HG03039 (cell line): ENCODE measurements at regions not wholly inside any gene's neighbourhood (a gene's known extent, or its start where the extent isn't known, plus 50 kb on each side); places are given as distances from the start of the nearest gene placed in this dataset.
"Not testable (repeated sequence)": the region's sequence is repeated elsewhere in the genome, so short reads cannot be mapped to it uniquely, and the experiment has no call there.

ENCODE experiments used
- ATAC-seq: cut with Tn5 transposase; IDR thresholded peaks from one replicate; pipeline ENCODE4 v1.9.1; 2021; ENCODE audit warnings: mild to moderate bottlenecking, moderate library complexity; ENCODE audit not compliant: unreplicated experiment

- ATAC-seq = no peak
These were observed 202.6 kb upstream of the VCX start for GRCh38 chrX:7640392-7640791.

- no peak for ATAC-seq
These were observed 204.8 kb upstream of the VCX start for GRCh38 chrX:7638078-7638710.

- no peak for ATAC-seq
These were observed 205.9 kb upstream of the VCX start for GRCh38 chrX:7637066-7637465.

GRCh38 chrX:7635604-7636003 lies 207.4 kb upstream of the VCX start:
- no peak for ATAC-seq

- no peak for ATAC-seq
These were observed 222.4 kb upstream of the VCX start for GRCh38 chrX:7620560-7620959.

GRCh38 chrX:7617994-7618393 lies 225.0 kb upstream of the VCX start:
- no peak for ATAC-seq

- no peak for ATAC-seq
These were observed 228.4 kb upstream of the VCX start for GRCh38 chrX:7614616-7615015.

DNA sequence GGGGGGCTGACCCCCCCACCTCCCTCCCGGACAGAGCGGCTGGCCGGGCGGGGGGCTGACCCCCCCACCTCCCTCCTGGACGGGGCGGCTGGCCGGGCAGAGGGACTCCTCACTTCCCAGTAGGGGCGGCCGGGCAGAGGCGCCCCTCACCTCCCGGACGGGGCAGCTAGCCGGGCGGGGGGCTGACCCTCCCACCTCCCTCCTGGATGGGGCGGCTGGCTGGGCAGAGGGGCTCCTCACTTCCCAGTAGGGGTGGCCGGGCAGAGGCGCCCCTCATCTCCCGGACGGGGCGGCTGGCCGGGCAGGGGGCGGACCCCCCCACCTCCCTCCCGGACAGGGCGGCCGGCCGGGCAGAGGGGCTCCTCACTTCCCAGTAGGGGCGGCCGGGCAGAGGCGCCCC lies 234.3 kb upstream of the VCX start:
- not testable (repeated sequence) for ATAC-seq

DNA sequence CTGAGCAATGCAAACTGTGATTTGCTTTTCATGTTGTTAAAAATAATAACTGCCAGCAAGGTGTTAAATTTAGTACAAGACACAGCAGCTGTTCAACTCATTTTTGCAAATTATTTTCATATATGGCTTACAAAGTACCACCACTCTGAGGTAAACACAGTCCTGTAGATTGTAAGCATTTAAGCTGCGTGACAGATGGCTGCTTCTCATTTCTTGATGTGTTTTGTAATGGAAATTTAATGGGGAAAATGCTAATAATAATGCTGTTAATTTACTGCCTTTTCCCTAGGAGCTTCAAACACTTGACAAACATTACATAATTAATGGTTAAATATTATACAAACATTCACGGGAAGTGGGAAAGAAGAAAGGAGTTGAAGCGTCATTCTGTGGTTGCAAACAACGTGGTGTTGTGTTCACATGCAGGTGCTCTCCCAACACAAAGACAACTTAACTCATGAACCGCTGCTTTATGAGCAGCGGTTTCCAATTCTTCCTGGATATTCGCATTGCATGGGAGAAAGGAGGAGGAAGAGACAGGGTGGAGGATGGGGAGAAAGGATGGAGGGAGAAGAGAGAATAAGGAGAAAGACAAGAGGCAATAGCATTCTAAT lies 236.8 kb upstream of the VCX start:
- no peak for ATAC-seq

DNA sequence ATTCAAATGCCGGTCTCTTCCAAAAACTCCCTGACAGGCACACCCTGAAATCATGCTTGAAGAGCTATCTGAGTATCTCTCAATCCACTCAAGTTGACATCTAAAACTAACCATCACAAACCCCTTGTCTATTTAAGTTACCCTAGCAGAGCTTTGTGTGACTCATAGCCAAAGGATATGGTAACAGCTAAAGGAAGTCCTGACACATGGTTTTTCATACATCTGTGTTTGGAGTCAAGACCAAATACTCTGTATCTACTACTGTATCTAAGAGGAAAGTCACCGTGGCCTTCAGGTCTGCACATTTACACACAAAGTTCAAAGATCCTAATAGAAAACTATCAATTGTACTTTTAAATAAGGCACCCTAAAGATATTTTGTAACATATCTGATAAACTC lies 239.6 kb upstream of the VCX start:
- no peak for ATAC-seq

DNA sequence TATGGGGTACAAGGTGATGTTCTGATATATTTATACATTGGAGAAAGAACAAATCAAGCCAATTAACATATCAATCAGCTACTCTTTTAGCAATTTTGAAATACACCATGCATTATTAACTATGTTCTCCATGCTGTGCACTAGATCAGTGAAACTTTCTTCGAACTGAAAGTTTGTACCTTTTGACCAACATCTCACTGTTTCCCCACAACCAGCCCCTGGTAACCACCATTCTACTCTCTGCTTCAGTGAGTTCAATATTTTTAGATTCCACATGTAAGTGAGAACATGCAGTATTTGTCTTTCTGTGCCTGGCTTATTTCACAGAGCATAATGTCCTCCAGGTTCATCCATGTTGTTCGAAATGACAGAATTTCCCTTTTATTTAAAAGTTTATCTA lies 246.1 kb upstream of the VCX start:
- ATAC-seq = no peak

DNA sequence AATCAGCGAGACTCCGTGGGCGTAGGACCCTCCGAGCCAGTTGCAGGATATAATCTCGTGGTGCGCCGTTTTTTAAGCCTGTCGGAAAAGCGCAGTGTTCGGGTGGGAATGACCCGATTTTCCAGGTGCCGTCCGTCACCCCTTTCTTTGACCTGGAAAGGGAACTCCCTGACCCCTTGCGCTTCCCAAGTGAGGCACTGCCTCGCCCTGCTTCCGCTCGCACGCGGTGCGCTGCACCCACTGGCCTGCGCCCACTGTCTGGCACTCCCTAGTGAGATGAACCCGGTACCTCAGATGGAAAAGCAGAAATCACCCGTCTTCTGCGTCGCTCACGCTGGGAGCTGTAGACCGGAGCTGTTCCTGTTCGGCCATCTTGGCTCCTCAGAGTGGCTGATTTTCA lies 249.6 kb upstream of the VCX start:
- not testable (repeated sequence) for ATAC-seq

- ATAC-seq = no peak
These were observed 256.8 kb upstream of the VCX start for GRCh38 chrX:7586126-7586525.

DNA sequence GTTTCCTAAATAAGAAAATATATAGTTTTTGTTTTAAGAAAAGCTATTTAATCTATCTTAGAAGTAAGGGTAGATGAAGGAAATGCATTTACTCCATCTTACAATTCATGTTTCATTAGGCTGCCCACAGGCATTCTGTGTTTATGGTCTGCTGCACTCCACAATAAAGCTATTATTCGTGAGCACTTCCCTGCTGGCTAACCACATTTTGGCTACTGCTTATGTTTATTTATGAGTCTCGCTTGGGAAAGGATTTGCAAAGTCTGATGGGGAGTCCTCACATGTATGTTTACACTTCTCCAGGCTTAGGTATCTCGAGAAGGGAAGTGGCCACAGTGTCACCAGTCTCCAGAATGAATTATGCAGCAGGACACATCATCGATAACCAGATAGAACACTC lies 260.8 kb upstream of the VCX start:
- ATAC-seq = no peak

GRCh38 chrX:7580127-7580526 lies 262.8 kb upstream of the VCX start:
- ATAC-seq = no peak

DNA sequence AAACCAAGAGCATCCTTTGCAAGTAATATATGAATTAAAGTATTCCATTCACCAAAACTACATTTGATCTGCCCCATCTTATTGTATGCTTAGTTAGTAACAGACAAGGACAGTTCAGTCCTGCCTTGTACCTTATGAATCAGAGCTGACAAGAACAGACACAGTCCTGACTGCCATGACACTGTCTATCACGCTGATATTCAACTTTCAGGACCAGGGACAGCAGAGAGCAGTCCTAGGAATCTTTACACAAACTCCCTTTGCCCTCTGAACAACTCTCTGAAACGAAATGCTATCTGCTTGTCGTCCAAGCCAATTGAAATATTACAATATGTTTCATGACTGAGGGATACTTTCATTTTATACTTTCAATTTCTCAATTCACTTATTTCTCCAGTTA lies 268.6 kb upstream of the VCX start:
- no peak for ATAC-seq

DNA sequence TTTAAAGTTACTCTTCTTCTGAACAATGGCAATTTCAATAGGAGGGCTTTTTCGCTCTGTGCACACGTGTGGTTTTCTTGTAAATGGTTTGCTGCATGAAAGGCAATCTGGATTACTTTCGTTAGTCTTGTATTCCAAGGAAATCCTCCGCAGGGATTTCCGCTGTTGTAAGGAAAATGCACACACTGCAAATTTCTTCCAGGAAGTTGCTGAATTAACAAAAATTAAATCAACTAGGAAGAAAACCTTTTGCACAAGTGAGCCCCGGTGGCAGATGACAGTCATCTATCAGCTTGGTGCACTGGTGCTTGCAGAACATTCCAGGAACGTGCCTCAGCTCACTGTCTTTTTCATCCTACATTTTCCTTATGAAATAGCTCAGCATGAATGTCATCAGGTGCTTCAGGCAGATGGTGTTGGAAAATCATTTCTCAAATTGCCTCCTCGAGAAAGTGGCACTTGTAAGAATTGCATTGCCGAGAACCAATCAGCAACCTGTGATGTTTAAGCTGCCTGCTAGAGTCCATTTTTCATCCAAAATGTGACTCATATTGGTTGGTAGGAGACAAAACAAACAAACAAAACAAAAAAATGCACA lies 272.4 kb upstream of the VCX start:
- ATAC-seq = no peak

GRCh38 chrX:7568597-7568996 lies 274.4 kb upstream of the VCX start:
- ATAC-seq = no peak

GRCh38 chrX:7568130-7568529 lies 274.8 kb upstream of the VCX start:
- no peak for ATAC-seq

DNA sequence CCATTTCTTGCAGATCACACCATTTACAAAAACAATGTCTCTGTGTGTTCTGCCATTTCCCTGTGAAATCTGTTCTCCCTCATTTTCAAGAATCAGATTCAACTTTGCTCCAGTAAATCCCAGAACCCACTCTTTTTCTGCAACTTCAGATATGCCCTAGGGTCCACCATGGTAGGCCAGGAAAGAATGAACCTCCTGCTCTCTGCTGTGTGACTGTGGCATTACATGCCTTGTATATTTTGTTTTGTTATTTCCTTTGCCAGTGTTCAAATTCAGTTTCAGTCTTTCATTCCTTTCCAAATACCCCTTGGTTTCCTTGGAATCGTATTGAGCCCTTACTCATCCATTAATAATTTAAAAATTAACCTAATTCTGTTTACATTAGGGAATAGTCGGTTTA lies 290.2 kb upstream of the VCX start:
- ATAC-seq = no peak

DNA sequence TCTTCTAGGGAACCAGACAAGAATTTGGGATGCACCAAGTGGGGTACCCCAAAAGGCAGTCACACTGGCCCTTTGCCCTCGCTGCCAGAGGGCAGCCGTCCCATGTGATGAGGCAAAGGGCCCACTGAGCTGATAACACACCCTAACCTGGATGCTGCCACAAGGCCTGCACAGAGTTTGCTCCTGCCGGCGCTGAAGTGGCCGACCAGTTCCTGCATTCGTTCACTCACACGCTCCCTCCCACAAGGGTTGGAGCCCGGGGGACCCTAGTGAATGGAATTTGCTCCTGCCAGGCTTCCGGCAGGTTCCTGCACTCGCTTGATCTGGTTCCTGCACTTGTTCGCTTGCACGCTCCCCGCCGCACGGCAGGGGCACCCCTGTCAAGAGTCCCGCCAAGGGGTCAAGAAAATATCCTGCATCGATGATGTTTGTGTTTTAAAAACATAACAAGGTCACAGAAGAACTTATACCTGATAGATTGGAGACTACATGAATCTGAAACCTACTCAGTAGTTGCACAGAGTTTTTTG lies 296.4 kb upstream of the VCX start:
- ATAC-seq = no peak

DNA sequence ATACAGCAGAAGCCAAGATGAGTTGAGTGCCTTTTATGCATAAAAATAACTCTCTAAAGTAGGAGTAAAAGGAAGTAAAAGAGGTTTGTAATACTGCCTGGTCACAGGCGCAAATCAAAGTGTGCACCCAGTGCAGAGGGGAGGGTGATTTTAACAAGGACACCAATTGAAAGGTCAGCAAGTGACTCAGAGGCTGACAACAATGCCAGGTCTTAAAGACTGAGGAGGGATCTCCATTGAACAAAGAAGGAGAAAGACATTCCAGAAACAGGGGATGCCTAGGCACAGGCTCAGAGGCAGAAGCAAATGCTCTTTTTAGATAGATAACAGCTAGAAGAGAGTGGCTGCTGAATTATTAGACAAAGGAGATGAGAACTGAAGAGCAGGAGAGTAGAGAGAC lies 297.4 kb upstream of the VCX start:
- ATAC-seq = no peak
